RWPE1 (cell line): ENCODE measurements at regions not wholly inside any gene's neighbourhood (a gene's known extent, or its start where the extent isn't known, plus 50 kb on each side); places are given as distances from the start of the nearest gene placed in this dataset.

Source experiments
- CTCF ChIA-PET: fragments of 350-600 bp; sonication (Branson Sonifier 250); formaldehyde crosslinking; extraction: SDS; loops from one replicate; lab custom pipeline; 2021; lab: Yijun Ruan, JAX
- POLR2A ChIA-PET: fragments of 400-600 bp; formaldehyde crosslinking; extraction: SDS; loops from one replicate; lab custom pipeline; 2020; ENCODE audit warnings: antibody characterized with exemption; ENCODE audit not compliant: low non-redundant PET; lab: Yijun Ruan, JAX
- DNase-seq: peaks from one replicate; pipeline ENCODE4 v3.0.0; 2012; ENCODE audit warnings: low spot score
- H3K27ac ChIP-seq: fragments of 450-650 bp; 2 replicates; pipeline ENCODE4 v1.5.1; 2017
- CTCF ChIP-seq: fragments of 450-650 bp; conservative IDR thresholded peaks from 2 replicates; pipeline ENCODE4 v1.5.1; 2017; ENCODE audit warnings: low read depth, mild to moderate bottlenecking

GRCh38 chr12:118682656-118683055 is 298.7 kb upstream of the SRRM4 start:
- DNase-seq = no peak

GRCh38 chr12:118685983-118686607 is 295.2 kb upstream of the SRRM4 start:
- no peak for TF ChIP-seq CTCF
- DNase-seq = no peak
- CTCF ChIA-PET = no interaction called here
- POLR2A ChIA-PET = no interaction called here
- H3K27ac ChIP-seq = no peak overlapping the region

More at GRCh38 chr12:118682656-118683055, 298.7 kb upstream of the SRRM4 start:
- no peak overlapping the region for H3K27ac ChIP-seq
- POLR2A ChIA-PET = interaction anchor here (1.1 kb wide), 1 partner anchor 37 kb away, joined by 3 read pairs; no protein-coding TSS in a partner anchor
- CTCF ChIA-PET = no interaction called here
- no peak for TF ChIP-seq CTCF

- no peak overlapping the region for H3K27ac ChIP-seq
- ChIA-PET CTCF (no interaction called here), POLR2A (no interaction called here)
- no peak for DNase-seq
- TF ChIP-seq CTCF = no peak
These were observed 291.5 kb upstream of the SRRM4 start for GRCh38 chr12:118689793-118690192.

- POLR2A ChIA-PET = no interaction called here
- CTCF ChIA-PET = no interaction called here
- no peak for DNase-seq
- no peak overlapping the region for H3K27ac ChIP-seq
- TF ChIP-seq CTCF = no peak
These were observed 290.8 kb upstream of the SRRM4 start for GRCh38 chr12:118690506-118690905.

GRCh38 chr12:118694128-118694775 is 287.1 kb upstream of the SRRM4 start:
- H3K27ac ChIP-seq = no peak overlapping the region
- ChIA-PET CTCF (no interaction called here), POLR2A (no interaction called here)
- no peak for TF ChIP-seq CTCF
- no peak for DNase-seq

- no peak for DNase-seq
- H3K27ac ChIP-seq = no peak overlapping the region
- ChIA-PET POLR2A (no interaction called here), CTCF (interaction anchor here (0.7 kb wide), 1 partner anchor 343 kb away, joined by 3 read pairs; no protein-coding TSS in a partner anchor)
- TF ChIP-seq CTCF = no peak
These were observed 276.7 kb upstream of the SRRM4 start for GRCh38 chr12:118704527-118705241.
